ENCODE measurements at regions not wholly inside any gene's neighbourhood (a gene's known extent, or its start where the extent isn't known, plus 50 kb on each side); places are given as distances from the start of the nearest gene placed in this dataset.

- DNase-seq, result no peak
Measured at GRCh38 chr4:17164666-17165065, 266.2 kb upstream of the LDB2 start.

GRCh38 chr4:17163156-17163771 is 264.8 kb upstream of the LDB2 start:
- no peak for DNase-seq

DNA sequence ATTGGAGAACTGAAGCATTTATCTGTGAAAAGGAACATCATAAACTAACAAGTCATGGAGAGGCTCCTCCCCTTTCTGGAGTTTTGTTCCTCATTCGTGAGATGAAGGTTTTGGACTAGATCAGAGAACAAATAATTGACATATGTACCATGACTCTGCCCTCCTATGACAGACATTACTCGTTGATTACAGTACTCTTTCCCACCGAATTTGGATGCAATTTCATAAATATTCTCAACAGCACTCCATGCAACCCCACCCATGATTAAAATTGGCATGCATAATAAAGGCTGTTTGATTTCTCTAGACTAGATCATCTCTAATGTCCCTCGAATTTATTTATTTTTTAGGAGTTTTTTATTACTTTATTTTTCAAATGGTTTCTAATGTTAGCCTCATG is 258.9 kb upstream of the LDB2 start:
- no peak for DNase-seq

- no peak for DNase-seq
Measured at GRCh38 chr4:17155486-17155885, 257.0 kb upstream of the LDB2 start.

- no peak for DNase-seq
Measured at GRCh38 chr4:17153572-17153971, 255.1 kb upstream of the LDB2 start.

DNA sequence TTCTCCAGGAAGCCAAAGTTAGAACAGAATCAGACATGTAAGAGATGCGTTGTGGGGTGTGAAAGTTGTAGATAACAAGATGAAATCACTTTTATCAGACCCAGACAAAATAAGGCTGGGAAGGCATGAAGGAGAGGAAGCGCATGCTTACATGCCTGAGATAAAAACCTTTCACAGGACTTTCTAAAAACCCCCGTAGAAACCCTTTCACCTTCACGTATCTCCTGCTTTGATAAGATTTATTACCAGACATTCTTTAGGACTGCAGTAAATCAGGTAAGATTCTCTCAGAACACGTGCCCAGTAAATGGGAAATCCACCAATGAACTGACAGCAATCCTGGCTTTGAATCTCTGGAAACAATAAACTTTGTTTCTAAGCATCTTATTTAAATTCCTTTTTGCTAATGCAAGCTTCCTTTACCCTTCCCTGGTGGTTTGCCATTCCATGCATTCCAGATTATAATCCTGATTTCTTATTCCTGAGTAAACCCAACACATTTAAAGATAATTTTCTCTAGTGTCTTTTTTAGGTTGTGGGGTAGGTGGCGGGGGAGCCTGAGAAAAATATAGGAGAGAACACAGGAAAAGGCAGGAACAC is 254.6 kb upstream of the LDB2 start:
- no peak for DNase-seq

DNA sequence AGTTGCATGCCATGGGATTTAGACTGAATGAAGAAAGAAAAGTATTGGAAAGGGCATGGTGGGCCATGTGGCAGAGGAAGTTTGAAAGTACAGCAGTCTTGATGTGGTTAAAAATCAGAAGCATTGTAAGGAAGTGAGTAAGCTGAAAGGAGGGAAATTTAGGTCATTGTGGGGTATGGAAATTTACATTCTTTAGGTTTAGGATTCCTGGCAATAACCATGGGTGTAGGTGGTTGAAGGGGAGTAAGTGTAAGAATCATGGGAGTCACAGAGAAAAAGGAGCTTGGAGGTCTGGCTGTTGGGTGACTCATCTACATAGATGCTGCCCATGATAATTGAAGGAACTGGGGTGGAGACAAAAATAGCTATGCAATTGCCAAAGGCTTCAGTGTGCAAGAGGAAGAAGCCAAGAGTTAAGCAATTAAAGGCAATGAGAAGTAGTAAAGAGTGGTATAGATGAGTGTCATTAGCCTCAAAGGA is 243.8 kb upstream of the LDB2 start:
- no peak for DNase-seq

- DNase-seq, result no peak
Measured at GRCh38 chr4:17138847-17139246, 240.4 kb upstream of the LDB2 start.

GRCh38 chr4:17134565-17134964 is 236.1 kb upstream of the LDB2 start:
- DNase-seq, result no peak

- DNase-seq, result no peak
Measured at GRCh38 chr4:17134100-17134499, 235.7 kb upstream of the LDB2 start.

GRCh38 chr4:17132226-17132625 is 233.8 kb upstream of the LDB2 start:
- no peak for DNase-seq

DNA sequence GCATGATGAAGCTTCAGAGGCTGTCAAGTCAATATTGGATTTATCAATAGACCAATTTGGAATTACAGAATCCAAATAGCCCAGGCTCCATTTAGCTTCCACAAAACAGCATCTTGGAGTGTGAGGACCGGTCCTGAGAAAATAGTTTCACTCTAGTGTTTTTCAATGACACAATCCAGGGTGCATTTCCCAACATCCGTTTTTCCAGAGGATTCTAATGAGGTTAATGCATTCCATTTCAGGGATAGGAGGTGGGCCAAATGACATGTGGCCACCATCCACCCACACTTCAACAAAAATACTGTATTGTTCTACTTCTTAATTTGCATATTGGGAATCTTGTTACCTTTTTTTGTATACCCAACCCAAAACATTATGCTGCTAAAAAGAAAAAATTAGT is 229.8 kb upstream of the LDB2 start:
- DNase-seq, result no peak

DNA sequence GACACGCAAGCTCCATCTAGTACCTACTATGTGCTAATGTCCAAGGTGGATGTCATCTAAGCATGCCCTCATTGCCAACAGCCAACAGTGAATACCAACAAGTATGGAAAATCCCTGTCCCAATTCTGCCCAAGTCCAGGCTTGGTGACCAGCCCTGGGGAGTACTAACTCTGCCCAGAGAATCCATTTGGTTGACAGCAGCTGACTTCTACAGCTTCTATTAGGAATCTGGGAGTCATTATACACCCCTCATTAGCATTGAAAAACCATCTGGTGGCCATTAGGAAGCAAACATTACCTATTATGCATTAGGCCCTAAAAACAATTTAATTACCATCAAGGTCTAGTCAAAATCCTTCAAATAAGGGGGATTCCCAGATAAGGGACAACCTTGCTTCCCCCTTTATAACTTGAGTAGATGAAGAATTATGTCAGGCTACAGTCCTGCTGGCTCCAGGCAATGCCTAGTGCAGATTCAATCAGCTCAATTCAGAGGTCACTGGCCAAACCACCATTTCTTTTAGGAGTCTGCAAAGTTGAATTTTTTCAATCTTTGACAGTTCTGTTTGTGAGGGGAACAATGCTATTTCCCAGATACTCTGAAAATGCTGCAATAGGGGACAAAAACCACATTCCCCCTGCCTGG is 228.0 kb upstream of the LDB2 start:
- DNase-seq, result no peak

DNA sequence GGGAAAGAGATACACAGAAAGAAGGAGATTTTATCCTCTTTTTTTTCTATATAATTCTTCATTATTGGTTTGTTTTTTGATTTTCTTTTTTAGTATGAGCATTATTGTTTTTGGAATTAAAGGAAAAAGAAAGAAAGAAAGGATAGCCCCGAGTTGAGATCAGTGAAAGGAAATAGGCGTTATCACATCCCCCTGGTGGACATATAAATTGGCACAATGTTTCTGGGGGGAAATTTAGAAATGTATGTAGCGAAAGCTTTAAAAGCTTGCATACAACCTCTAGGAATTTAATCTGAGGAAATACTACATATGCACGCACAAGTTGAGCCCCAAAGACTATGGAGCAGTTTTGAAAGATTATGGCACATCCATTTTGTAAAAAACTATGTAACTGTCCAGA is 226.3 kb upstream of the LDB2 start:
- no peak for DNase-seq

- DNase-seq, result no peak
Measured at GRCh38 chr4:17120761-17121160, 222.3 kb upstream of the LDB2 start.

GRCh38 chr4:17117746-17118145 is 219.3 kb upstream of the LDB2 start:
- DNase-seq, result no peak

DNA sequence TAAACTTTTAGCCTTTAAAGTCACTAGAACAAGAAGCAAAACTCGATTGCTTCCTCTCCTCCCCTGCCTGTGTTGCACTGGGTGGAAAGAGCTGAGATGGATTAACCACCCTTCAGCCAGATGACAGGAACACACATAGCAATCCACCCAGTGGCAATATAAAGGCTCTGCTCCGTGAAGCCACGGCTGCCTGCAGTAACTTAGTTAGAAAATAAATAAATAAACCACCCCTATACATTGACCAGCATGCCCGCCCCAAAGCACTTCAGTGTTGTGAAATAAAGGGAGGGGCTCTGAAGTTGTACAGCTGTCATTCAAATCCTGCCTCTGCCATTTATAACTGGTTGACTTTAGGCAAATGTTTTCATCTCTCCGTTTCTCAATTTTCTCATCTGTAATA is 217.1 kb upstream of the LDB2 start:
- DNase-seq, result no peak

GRCh38 chr4:17112292-17112659 is 213.8 kb upstream of the LDB2 start:
- no peak for DNase-seq

DNA sequence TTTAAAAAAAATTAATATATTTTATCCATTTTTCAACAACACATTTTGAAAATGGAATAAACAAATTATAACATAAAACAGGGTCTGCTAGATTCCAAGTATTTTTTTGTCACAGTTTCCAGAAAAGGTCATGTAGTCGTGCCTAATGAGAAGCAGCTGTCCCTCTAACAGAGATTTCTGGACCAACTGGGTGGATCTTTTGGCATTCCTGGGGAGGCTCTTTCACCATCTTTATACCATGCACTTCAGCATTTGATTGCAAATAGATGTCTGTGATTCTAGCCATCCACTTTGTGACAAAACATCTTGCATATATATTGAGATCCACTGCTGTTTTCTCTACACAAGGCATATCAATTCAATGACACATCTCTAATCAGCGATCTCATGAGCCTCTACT is 210.7 kb upstream of the LDB2 start:
- no peak for DNase-seq

DNA sequence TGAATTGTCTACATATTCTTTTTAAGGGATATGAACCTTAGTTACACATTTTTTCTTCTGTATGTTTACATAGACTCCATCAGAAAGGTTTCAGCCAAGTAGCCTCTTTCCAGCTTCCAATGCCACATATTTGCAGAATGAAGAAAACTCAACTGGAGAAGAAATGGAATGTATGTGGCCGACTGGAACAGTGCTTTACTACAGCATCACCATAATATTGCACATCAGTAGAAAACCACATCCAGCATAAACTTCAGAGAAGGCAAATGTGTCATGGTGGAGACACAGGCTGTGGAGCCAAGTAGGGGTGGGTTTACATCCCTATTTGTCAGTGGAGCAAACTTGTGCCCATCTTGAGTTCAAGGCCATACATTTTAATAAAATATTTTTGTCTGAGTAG is 204.8 kb upstream of the LDB2 start:
- DNase-seq, result no peak

DNA sequence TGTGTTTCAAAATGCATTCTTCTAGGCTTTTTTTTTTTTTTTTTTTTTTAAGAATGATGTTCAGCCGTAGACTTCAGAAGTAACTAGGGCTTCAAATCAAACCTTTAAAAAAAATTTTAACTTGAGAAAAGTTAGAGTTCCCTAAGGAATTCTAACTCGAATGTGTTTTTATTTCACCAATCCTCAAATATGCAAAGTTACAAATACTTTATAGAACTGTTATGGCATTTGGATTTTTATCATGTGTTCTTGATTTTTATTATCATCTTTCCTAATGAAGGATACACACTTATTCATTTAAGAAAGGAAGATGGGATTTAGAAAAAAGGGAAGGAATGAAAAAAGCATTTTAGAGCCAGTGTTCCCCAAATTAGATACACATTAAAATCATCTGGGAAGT is 200.6 kb upstream of the LDB2 start:
- DNase-seq, result no peak

DNA sequence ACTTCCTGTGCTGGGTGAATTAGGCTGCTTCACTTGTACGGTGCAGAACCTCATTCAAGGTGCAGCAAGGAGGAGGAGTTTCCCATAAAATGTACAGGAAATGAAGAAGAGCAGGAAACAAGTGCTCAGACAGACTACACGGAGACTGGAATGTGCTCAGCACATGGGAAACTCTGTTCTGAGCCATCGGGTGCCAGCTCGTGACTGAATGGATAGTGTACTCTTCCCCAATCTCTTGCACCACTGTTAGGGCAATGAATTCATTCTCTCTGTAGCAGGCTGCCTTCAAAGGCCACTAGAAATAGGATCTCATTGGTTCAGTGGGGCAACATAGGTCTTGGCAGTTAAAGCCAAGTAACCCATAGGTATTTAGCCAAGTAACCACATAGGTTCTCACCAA is 200.0 kb upstream of the LDB2 start:
- DNase-seq, result no peak

DNA sequence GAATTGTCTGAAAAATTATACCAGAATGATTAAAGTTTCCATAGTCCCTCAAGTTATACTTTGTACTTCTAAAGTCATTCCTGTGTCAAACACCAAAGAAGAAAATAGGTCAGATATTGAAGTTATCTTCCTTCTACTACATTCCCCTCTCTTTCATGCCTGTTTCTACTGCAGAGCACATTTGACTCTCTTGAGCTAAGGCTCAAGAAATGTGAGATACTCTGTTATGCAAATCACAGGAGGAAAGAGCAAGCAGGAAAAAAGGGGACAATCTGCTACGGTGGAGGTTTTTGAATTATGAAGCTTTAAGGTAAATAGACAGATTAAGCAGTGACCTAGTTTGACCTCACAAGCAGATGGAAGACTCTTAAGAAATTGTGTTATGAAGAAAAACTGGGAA is 198.9 kb upstream of the LDB2 start:
- DNase-seq, result no peak

GRCh38 chr4:17096692-17097091 is 198.2 kb upstream of the LDB2 start:
- DNase-seq, result no peak

DNA sequence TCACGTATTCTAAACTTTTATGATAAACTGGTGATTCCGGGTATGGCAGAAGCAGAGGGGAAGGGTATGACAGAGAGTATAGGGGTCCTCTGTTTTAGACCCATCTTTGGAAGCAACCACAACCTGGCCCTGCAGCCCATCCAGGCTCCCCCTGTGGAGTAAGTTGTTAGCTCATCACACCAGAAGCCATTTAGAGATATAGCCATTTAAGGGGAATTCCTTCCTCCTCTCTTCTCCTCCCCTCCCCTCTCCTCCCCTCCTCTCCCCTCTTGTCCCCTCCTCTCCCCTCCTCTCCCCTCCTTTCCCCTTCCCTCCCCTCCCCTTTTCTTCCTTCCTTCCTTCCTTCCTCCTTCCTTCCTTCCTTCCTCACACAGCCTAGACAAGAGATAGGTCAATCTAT is 197.3 kb upstream of the LDB2 start:
- DNase-seq, result no peak
